SK-N-SH (cell line): ENCODE measurements at regions not wholly inside any gene's neighbourhood (a gene's known extent, or its start where the extent isn't known, plus 50 kb on each side); places are given as distances from the start of the nearest gene placed in this dataset.

ENCODE experiments used
- CTCF ChIA-PET: fragments of 300-600, 350-600 bp; formaldehyde crosslinking; extraction: SDS; loops from one replicate; lab custom pipeline; 2021; lab: Yijun Ruan, JAX
- POLR2A ChIA-PET: fragments of 350-600 bp; sonication (Branson Sonifier 250); formaldehyde crosslinking; extraction: SDS; loops from one replicate; lab custom pipeline; 2020; ENCODE audit warnings: antibody characterized with exemption, inconsistent platforms; lab: Yijun Ruan, JAX
- DNase-seq: peaks from one replicate; pipeline ENCODE4 v3.0.0; 2012
- H2AFZ ChIP-seq: fragments of 200-600 bp; sonication (generic); 2 replicates; pipeline ENCODE4 v1.8.1; 2016; ENCODE audit warnings: antibody characterized with exemption, mild to moderate bottlenecking, low read depth
- H3F3A ChIP-seq: fragments of 200-600 bp; sonication (generic); replicated peaks from 2 replicates; pipeline ENCODE3; 2016; ENCODE audit warnings: antibody characterized with exemption, mild to moderate bottlenecking; ENCODE audit not compliant: insufficient read depth
- H3K27ac ChIP-seq, 2 experiments: fragments of 200-500 bp in 1 of 2; fragments of 200-600 bp in 1 of 2; sonication (Bioruptor generic) in 1 of 2; sonication (generic), shearing (Covaris generic) in 1 of 2; 2 replicates each; pipeline versions ENCODE4 v1.5.1 to v1.6.1; 2014 to 2016; ENCODE audit warnings: low read depth in 2 of 2, inconsistent platforms in 1 of 2, low read length in 1 of 2, mild to moderate bottlenecking in 1 of 2, mixed read lengths in 1 of 2
- H3K27me3 ChIP-seq: fragments of 200-600 bp; sonication (generic), shearing (Covaris generic); 2 replicates; pipeline ENCODE4 v1.6.1; 2016; ENCODE audit warnings: mixed run types; ENCODE audit not compliant: insufficient read depth
- H3K36me3 ChIP-seq, 2 experiments: fragments of 200-500 bp in 1 of 2; fragments of 200-600 bp in 1 of 2; sonication (Bioruptor generic) in 1 of 2; sonication (generic) in 1 of 2; replicated peaks in 1 of 2; 2 replicates each; pipeline versions ENCODE3 to v1.5.1; 2014 to 2016; ENCODE audit warnings: low read length in 1 of 2, mild to moderate bottlenecking in 1 of 2; ENCODE audit not compliant: insufficient read depth in 2 of 2, control insufficient read depth in 1 of 2
- H3K4me1 ChIP-seq, 2 experiments: fragments of 200-500 bp in 1 of 2; fragments of 200-600 bp in 1 of 2; sonication (Bioruptor generic) in 1 of 2; sonication (generic), shearing (Covaris generic) in 1 of 2; 2 replicates each; pipeline versions ENCODE4 v1.5.1 to v1.6.1; 2014 to 2016; ENCODE audit warnings: low read depth in 1 of 2, low read length in 1 of 2, mixed run types in 1 of 2; ENCODE audit not compliant: insufficient read depth in 2 of 2, control insufficient read depth in 1 of 2
- H3K4me2 ChIP-seq: fragments of 200-600 bp; sonication (generic), shearing (Covaris generic); 2 replicates; pipeline ENCODE4 v1.6.1; 2017; ENCODE audit warnings: mixed run types
- H3K4me3 ChIP-seq, 2 experiments: fragments of 200-500 bp in 1 of 2; fragments of 200-600 bp in 1 of 2; sonication (Bioruptor generic) in 1 of 2; sonication (generic), shearing (Covaris generic) in 1 of 2; 2 replicates each; pipeline versions ENCODE4 v1.5.1 to v1.8.1; 2014 to 2016; ENCODE audit warnings: low read depth in 2 of 2, inconsistent platforms in 1 of 2, low read length in 1 of 2, mild to moderate bottlenecking in 1 of 2, mixed read lengths in 1 of 2, moderate library complexity in 1 of 2
- H3K79me2 ChIP-seq: fragments of 200-600 bp; sonication (generic); 2 replicates; pipeline ENCODE4 v1.8.1; 2017; ENCODE audit warnings: mild to moderate bottlenecking; ENCODE audit not compliant: insufficient read depth
- H3K9ac ChIP-seq: fragments of 200-600 bp; sonication (generic); 2 replicates; pipeline ENCODE4 v1.6.1; 2017; ENCODE audit warnings: mixed run types
- H3K9me2 ChIP-seq: fragments of 200-600 bp; sonication (generic); 2 replicates; pipeline ENCODE4 v1.6.1; 2017; ENCODE audit warnings: mixed run types
- H3K9me3 ChIP-seq: fragments of 200-600 bp; sonication (generic); 2 replicates; pipeline ENCODE4 v1.6.1; 2017; ENCODE audit warnings: mixed run types, mild to moderate bottlenecking, moderate library complexity
- H4K20me1 ChIP-seq: fragments of 200-600 bp; sonication (generic); 2 replicates; pipeline ENCODE4 v1.6.1; 2017; ENCODE audit warnings: mild to moderate bottlenecking, mixed run types; ENCODE audit not compliant: insufficient read depth
- CHD2 ChIP-seq: fragments of 150-350 bp; IDR thresholded peaks from 2 replicates; pipeline ENCODE4 v1.6.1; 2018; ENCODE audit warnings: low read length; ENCODE audit not compliant: partially characterized antibody
- CTCF ChIP-seq: fragments of 200-600 bp; sonication (generic); IDR thresholded peaks from 2 replicates; pipeline ENCODE4 v1.6.1; 2017; ENCODE audit warnings: antibody characterized with exemption, mild to moderate bottlenecking, moderate library complexity
- ELF1 ChIP-seq: IDR thresholded peaks from 2 replicates; pipeline ENCODE4 v1.4.0; 2012
- EZH2phosphoT487 ChIP-seq: fragments of 200-600 bp; sonication (generic); IDR thresholded peaks from 2 replicates; pipeline ENCODE4 v1.6.1; 2017; ENCODE audit warnings: low read depth, mixed run types, mild to moderate bottlenecking, antibody characterized with exemption, moderate library complexity, borderline replicate concordance
- FOSL2 ChIP-seq: IDR thresholded peaks from 2 replicates; pipeline ENCODE4 v1.4.0; 2012; ENCODE audit warnings: low read depth, mild to moderate bottlenecking, moderate library complexity, borderline replicate concordance
- GATA2 ChIP-seq: sonication (generic); formaldehyde crosslinking; IDR thresholded peaks from 2 replicates; pipeline ENCODE4 v1.5.0; 2020; ENCODE audit warnings: mild to moderate bottlenecking, missing genetic modification reagents
- MEF2A ChIP-seq: IDR thresholded peaks from 2 replicates; pipeline ENCODE4 v1.4.0; 2012; ENCODE audit warnings: low read depth, borderline replicate concordance
- NFIC ChIP-seq: IDR thresholded peaks from 2 replicates; pipeline ENCODE4 v1.4.0; 2012; ENCODE audit warnings: borderline replicate concordance
- NRF1 ChIP-seq: IDR thresholded peaks from 2 replicates; pipeline ENCODE4 v1.6.1; 2012; ENCODE audit warnings: low read depth, mild to moderate bottlenecking, low read length
- POLR2AphosphoS5 ChIP-seq: IDR thresholded peaks from 2 replicates; pipeline ENCODE4 v1.6.1; 2012; ENCODE audit warnings: low read depth, low read length
- RAD21 ChIP-seq: IDR thresholded peaks from 2 replicates; pipeline ENCODE4 v1.6.1; 2012; ENCODE audit warnings: mild to moderate bottlenecking, low read length
- RCOR1 ChIP-seq: fragments of 150-350 bp; IDR thresholded peaks from 2 replicates; pipeline ENCODE4 v1.6.1; 2017; ENCODE audit warnings: antibody characterized with exemption, low read length
- RXRA ChIP-seq: IDR thresholded peaks from 2 replicates; pipeline ENCODE4 v1.4.0; 2012; ENCODE audit warnings: low read depth, mild to moderate bottlenecking, borderline replicate concordance
- YY1 ChIP-seq: IDR thresholded peaks from 2 replicates; pipeline ENCODE4 v1.4.0; 2012; ENCODE audit warnings: low read depth, mild to moderate bottlenecking
- WGBS: methylation state at CpG from one replicate; pipeline ENCODE4 v1.1.6; 2017; ENCODE audit warnings: low lambda C conversion rate; 5-methylcytosine and 5-hydroxymethylcytosine counted together
- TF ChIP-seq, protein P1 (sequence below): fragments of 150-350 bp; IDR thresholded peaks from 2 replicates; pipeline ENCODE4 v1.6.1; 2016; ENCODE audit warnings: mild to moderate bottlenecking, low read depth, low read length
- TF ChIP-seq, protein P2 (sequence below): IDR thresholded peaks from 2 replicates; pipeline ENCODE4 v1.4.0; 2012; ENCODE audit warnings: low read depth, borderline replicate concordance
- TF ChIP-seq, protein P3 (sequence below): fragments of 150-350 bp; IDR thresholded peaks from 2 replicates; pipeline ENCODE4 v1.6.1; 2017; ENCODE audit warnings: antibody characterized with exemption, low read length, low read depth, borderline replicate concordance

GRCh38 chr3:193974671-193975535, 161.0 kb upstream of the HES1 start:
- TF ChIP-seq RAD21 (no peak), CHD2 (no peak), RCOR1 (no peak), NRF1 (no peak), CTCF (no peak), MEF2A (no peak), GATA2 (CRISPR knock-in tag) (no peak), YY1 (no peak), POLR2AphosphoS5 (no peak), FOSL2 (no peak), EZH2phosphoT487 (no peak), ELF1 (no peak), NFIC (no peak), RXRA (no peak)
- TF ChIP-seq, protein P1, sequence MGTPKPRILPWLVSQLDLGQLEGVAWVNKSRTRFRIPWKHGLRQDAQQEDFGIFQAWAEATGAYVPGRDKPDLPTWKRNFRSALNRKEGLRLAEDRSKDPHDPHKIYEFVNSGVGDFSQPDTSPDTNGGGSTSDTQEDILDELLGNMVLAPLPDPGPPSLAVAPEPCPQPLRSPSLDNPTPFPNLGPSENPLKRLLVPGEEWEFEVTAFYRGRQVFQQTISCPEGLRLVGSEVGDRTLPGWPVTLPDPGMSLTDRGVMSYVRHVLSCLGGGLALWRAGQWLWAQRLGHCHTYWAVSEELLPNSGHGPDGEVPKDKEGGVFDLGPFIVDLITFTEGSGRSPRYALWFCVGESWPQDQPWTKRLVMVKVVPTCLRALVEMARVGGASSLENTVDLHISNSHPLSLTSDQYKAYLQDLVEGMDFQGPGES, result no peak
- TF ChIP-seq, protein P2, sequence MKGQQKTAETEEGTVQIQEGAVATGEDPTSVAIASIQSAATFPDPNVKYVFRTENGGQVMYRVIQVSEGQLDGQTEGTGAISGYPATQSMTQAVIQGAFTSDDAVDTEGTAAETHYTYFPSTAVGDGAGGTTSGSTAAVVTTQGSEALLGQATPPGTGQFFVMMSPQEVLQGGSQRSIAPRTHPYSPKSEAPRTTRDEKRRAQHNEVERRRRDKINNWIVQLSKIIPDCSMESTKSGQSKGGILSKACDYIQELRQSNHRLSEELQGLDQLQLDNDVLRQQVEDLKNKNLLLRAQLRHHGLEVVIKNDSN, result no peak
- TF ChIP-seq, protein P3, sequence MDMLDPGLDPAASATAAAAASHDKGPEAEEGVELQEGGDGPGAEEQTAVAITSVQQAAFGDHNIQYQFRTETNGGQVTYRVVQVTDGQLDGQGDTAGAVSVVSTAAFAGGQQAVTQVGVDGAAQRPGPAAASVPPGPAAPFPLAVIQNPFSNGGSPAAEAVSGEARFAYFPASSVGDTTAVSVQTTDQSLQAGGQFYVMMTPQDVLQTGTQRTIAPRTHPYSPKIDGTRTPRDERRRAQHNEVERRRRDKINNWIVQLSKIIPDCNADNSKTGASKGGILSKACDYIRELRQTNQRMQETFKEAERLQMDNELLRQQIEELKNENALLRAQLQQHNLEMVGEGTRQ, result no peak
- H3F3A ChIP-seq, result no peaks in the 10 kb centered on the region
- no peaks in the 10 kb centered on the region for H3K27me3 ChIP-seq
- no peak for DNase-seq
- H2AFZ ChIP-seq, result no peak overlapping the region
- H3K4me2 ChIP-seq, result no peak overlapping the region
- H3K9me2 ChIP-seq, result no peaks in the 10 kb centered on the region
- WGBS, result 76% methylated on average over 14 of the region's 22 CpGs
- no peak overlapping the region for H3K4me3 ChIP-seq
- no peaks in the 10 kb centered on the region for H3K79me2 ChIP-seq
- no peak overlapping the region for H3K9ac ChIP-seq
- no peak overlapping the region for H3K27ac ChIP-seq
- no peaks in the 10 kb centered on the region for H3K36me3 ChIP-seq
- CTCF ChIA-PET, result no interaction called here
- H3K4me1 ChIP-seq, result no peaks in the 10 kb centered on the region; a peak in 1 of 4 replicates
- no peaks in the 10 kb centered on the region for H3K9me3 ChIP-seq
- POLR2A ChIA-PET, result no interaction called here
- H4K20me1 ChIP-seq, result no peaks in the 10 kb centered on the region
